ENCODE measurements at regions not wholly inside any gene's neighbourhood (a gene's known extent, or its start where the extent isn't known, plus 50 kb on each side); places are given as distances from the start of the nearest gene placed in this dataset.

DNA sequence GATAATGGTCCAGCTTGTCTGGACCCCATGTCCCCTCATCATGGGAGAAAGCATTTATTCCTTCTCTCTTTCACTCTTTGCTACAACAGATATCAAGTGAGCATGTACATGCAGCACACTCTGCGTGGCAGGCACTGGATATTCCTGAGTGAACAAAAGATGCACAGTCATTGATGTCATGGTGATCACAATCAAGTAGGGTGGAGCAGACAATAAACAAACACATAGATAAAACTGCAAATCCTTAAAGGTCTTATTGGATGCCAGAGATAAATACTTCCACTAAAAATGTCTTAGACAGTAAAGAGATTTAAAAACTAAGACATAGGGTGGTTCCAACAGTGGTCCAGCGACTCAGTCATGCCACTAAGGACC is 178.0 kb downstream of the ZC3H11B start:
- H3K4me3 Mint-ChIP-seq = no peak overlapping the region
- H3K36me3 Mint-ChIP-seq (ENCODE audit: insufficient read depth) = no peaks in the 10 kb centered on the region
- no peaks in the 10 kb centered on the region for H3K4me1 Mint-ChIP-seq
- ATAC-seq (replicated peaks; ENCODE audit: extremely low read depth, poor library complexity, severe bottlenecking) = no peak
- no peaks in the 10 kb centered on the region for H3K9me3 Mint-ChIP-seq
- H3K27me3 Mint-ChIP-seq = peaks cover 10% of the 10 kb centered on the region
- no peak for DNase-seq (ENCODE audit: low spot score in 2 of 2)
- H3K27ac Mint-ChIP-seq (ENCODE audit: low read depth) = no peak overlapping the region

DNA sequence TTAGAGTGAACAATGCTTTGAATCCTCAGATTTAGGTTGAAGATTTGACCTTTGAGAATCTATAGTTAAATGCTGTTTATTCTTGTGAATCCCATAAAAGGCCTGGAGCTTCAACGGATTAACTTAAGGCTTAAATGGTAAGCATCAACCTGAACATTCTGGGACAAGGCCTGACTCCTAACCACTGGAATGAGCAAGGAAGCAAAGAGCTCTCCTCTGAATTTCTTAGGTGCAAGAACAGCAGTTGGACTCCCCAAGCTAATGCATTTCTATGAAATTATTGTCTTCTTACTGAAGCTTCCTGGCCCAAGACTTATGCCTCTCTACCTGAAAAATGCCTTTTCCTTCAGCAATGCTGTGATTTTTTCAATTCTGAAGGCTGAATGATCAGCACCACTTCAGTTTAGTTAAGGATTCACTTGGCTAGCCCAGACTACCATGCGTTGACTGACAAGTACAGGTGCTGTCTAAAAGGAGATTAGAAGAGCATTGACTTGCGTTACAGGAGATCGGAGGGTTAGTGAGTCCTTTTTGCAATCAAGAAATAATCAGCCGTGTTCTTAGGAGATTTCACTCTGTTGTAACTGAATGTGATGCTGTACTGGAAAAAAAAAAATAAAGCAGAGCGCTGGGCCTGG is 178.5 kb downstream of the ZC3H11B start:
- Mint-ChIP-seq H3K9me3 (no peaks in the 10 kb centered on the region), H3K36me3 (ENCODE audit: insufficient read depth) (no peaks in the 10 kb centered on the region), H3K27me3 (peaks cover 10% of the 10 kb centered on the region), H3K4me3 (no peak overlapping the region), H3K4me1 (no peaks in the 10 kb centered on the region), H3K27ac (ENCODE audit: low read depth) (no peak overlapping the region)
- no peak for DNase-seq (ENCODE audit: low spot score in 2 of 2)
- ATAC-seq (replicated peaks; ENCODE audit: extremely low read depth, poor library complexity, severe bottlenecking) = no peak

DNA sequence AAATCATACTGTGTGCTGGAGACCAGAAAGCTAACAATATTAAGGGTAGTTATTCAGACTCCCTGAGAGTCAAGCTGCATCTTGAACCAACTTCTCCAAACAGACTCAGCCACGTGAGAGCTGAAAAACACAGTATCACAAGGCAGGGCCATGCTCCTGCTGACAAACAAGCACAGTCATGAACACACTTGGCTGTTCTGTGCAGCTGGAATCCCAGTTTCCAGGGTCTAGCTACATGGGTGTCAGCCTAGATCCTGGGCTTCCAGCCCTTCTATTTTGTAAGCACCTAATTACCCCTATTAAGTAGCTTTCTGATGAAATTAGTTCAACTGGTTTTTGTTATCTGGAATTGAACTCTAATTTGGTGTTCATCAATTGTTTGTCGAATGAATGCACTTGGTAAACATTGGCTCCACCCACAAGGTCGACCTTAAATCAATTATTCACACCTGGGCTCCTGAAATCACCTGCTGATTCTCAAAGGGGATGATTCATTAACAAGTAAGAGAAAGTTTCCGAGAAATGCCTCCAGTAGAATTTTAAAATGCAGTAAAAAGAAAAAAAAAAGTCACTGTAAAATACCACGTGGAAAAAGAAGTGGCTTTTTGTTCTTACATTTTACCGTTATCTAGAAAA is 179.3 kb downstream of the ZC3H11B start:
- Mint-ChIP-seq H3K4me1 (no peaks in the 10 kb centered on the region), H3K9me3 (no peaks in the 10 kb centered on the region), H3K36me3 (ENCODE audit: insufficient read depth) (no peaks in the 10 kb centered on the region), H3K27me3 (peaks cover 10% of the 10 kb centered on the region), H3K27ac (ENCODE audit: low read depth) (no peak overlapping the region), H3K4me3 (no peak overlapping the region)
- no peak for DNase-seq (ENCODE audit: low spot score in 2 of 2)
- ATAC-seq (replicated peaks; ENCODE audit: extremely low read depth, poor library complexity, severe bottlenecking) = no peak

GRCh38 chr1:219433001-219433400 is 179.9 kb downstream of the ZC3H11B start:
- Mint-ChIP-seq H3K4me3 (no peak overlapping the region), H3K36me3 (ENCODE audit: insufficient read depth) (no peaks in the 10 kb centered on the region), H3K27ac (ENCODE audit: low read depth) (no peak overlapping the region), H3K27me3 (peaks cover 10% of the 10 kb centered on the region), H3K4me1 (no peaks in the 10 kb centered on the region), H3K9me3 (no peaks in the 10 kb centered on the region)
- ATAC-seq (replicated peaks; ENCODE audit: extremely low read depth, poor library complexity, severe bottlenecking) (no peak), DNase-seq (ENCODE audit: low spot score in 2 of 2) (no peak)

DNA sequence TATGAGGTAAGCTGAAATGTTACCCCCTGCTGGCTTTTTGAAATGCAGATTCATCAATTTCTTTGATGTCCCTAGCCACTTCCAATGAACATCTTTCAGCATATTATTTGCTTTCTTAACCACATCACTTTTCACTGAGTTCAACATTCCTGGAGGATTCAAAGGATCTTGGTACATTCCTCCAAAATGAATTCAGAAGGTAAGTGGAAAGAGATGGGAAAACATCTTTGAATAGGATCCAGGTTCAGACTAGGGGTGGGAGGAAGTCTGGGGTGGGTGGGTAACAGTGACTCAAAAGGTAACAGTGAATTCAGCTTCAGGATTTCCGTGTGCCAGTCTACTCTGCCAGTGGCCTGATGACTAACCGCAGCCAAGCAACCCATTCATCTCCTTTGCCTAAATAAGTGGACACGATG is 180.7 kb downstream of the ZC3H11B start:
- no peak overlapping the region for H3K27ac Mint-ChIP-seq (ENCODE audit: low read depth)
- peaks cover 10% of the 10 kb centered on the region for H3K27me3 Mint-ChIP-seq
- no peaks in the 10 kb centered on the region for H3K9me3 Mint-ChIP-seq
- ATAC-seq (replicated peaks; ENCODE audit: extremely low read depth, poor library complexity, severe bottlenecking) = no peak
- no peaks in the 10 kb centered on the region for H3K4me1 Mint-ChIP-seq
- H3K4me3 Mint-ChIP-seq = no peak overlapping the region
- H3K36me3 Mint-ChIP-seq (ENCODE audit: insufficient read depth) = no peaks in the 10 kb centered on the region
- no peak for DNase-seq (ENCODE audit: low spot score in 2 of 2)

DNA sequence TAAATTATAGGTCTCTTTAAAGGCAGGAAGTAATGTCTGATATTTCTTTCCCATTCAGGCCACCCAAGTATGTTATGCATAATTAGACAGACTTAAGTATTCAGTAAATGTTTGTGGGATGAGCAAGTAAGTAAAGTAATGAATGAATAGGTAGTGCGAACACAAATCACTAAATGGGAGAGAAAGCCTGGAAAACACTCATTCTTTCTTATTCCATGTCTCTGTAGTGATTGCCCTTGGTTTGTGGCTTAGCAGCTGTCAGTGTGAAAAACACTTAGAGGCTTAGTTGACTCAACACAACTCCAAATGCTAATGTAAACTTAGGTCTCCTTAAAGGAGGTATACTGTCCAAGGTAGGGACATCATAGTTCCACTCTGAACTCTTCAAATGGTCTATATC is 182.5 kb downstream of the ZC3H11B start:
- peaks cover 10% of the 10 kb centered on the region for H3K27me3 Mint-ChIP-seq
- ATAC-seq (replicated peaks; ENCODE audit: extremely low read depth, poor library complexity, severe bottlenecking) (no peak), DNase-seq (ENCODE audit: low spot score in 2 of 2) (no peak)
- no peaks in the 10 kb centered on the region for H3K36me3 Mint-ChIP-seq (ENCODE audit: insufficient read depth)
- no peak overlapping the region for H3K27ac Mint-ChIP-seq (ENCODE audit: low read depth)
- no peaks in the 10 kb centered on the region for H3K9me3 Mint-ChIP-seq
- H3K4me1 Mint-ChIP-seq = no peaks in the 10 kb centered on the region
- H3K4me3 Mint-ChIP-seq = no peak overlapping the region

DNA sequence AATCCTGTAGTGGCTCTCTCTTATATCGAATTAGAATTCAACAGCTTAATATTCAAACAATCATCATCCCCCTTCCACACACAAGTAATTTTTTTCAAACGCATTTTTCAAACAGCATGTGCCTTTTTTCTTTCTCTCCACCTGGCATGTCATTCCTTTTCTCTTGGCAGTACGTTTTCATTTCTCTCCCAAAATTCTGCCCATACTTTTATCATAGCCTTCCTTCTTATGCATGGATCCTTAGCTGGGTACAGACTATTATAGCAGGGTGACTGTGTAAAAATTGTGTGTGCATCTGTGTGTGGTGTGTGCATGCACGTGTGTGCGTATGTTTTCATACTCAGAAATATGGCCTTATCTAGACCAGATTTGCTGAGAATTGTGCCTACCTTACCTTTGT is 184.3 kb downstream of the ZC3H11B start:
- Mint-ChIP-seq H3K9me3 (no peaks in the 10 kb centered on the region), H3K27me3 (peaks cover 10% of the 10 kb centered on the region), H3K36me3 (ENCODE audit: insufficient read depth) (no peaks in the 10 kb centered on the region), H3K4me1 (no peaks in the 10 kb centered on the region), H3K27ac (ENCODE audit: low read depth) (no peak overlapping the region), H3K4me3 (no peak overlapping the region)
- DNase-seq (ENCODE audit: low spot score in 2 of 2) (no peak), ATAC-seq (replicated peaks; ENCODE audit: extremely low read depth, poor library complexity, severe bottlenecking) (no peak)

DNA sequence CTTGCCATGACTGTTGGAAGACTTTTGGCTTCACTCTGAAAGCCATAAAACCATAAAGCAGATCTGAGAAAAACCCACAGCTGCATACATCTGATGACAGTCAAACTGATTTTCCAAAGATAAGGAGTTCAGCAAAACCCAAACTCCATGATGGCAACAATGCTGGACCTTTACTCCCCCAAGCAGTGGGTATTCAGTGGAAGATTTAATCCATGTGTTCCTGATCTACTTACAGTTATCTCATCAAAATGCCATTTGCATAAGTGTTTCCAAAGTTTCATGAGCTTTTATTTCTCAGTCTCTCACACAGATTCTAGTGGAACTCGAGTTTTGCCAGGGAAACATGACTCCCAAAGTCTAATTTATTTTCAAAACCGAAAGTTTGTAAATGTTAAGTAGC is 184.9 kb downstream of the ZC3H11B start:
- H3K36me3 Mint-ChIP-seq (ENCODE audit: insufficient read depth) = no peaks in the 10 kb centered on the region
- no peaks in the 10 kb centered on the region for H3K4me1 Mint-ChIP-seq
- no peaks in the 10 kb centered on the region for H3K9me3 Mint-ChIP-seq
- no peak overlapping the region for H3K4me3 Mint-ChIP-seq
- peaks cover 10% of the 10 kb centered on the region for H3K27me3 Mint-ChIP-seq
- no peak overlapping the region for H3K27ac Mint-ChIP-seq (ENCODE audit: low read depth)
- ATAC-seq (replicated peaks; ENCODE audit: extremely low read depth, poor library complexity, severe bottlenecking) = no peak
- DNase-seq (ENCODE audit: low spot score in 2 of 2) = no peak

DNA sequence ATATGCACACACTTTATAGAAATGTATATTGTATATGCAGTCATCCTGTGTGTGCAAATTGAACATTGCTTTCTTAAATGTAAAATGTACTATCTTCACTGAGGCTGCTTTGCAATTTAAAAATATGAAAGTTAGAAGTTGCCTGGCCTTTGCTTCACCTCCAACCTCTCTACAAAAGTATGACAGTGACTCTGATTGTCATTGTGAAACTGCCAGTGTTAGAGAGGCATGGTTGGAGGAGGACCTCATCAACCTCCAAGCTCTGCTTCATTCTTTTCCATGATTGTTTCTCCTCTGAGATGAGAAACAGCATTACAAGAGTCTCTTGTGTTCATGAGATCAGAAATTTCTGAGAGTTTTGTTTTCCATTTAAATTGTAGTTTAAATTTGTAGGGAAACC is 185.5 kb downstream of the ZC3H11B start:
- Mint-ChIP-seq H3K4me3 (no peak overlapping the region), H3K4me1 (no peaks in the 10 kb centered on the region), H3K9me3 (no peaks in the 10 kb centered on the region), H3K27ac (ENCODE audit: low read depth) (no peak overlapping the region), H3K36me3 (ENCODE audit: insufficient read depth) (no peaks in the 10 kb centered on the region), H3K27me3 (peaks cover 10% of the 10 kb centered on the region)
- no peak for ATAC-seq (replicated peaks; ENCODE audit: extremely low read depth, poor library complexity, severe bottlenecking)
- DNase-seq (ENCODE audit: low spot score in 2 of 2) = no peak

GRCh38 chr1:219422811-219423598 is 189.9 kb downstream of the ZC3H11B start:
- no peak for ATAC-seq (replicated peaks; ENCODE audit: extremely low read depth, poor library complexity, severe bottlenecking)

DNA sequence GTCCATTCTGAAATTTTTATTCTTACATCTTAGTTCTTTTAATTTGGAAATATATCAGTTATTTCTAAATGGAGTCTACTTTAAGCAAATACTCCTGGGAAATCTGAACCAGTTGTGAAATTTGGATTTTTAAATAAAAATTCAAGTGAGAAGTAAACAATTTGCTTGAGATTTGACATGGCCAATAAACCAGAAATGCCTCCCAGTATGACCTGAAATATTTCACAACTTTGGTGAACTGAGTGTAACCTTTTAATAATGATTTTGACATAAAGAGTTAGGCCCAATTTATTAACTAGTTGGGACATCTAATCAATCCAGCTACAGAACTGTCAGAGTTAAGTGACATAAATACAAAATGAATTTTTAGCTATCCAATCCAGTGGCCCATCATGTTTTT is 192.0 kb downstream of the ZC3H11B start:
- H3K4me3 Mint-ChIP-seq = no peak overlapping the region

More at GRCh38 chr1:219422811-219423598, 189.9 kb downstream of the ZC3H11B start:
- H3K4me3 Mint-ChIP-seq = no peak overlapping the region
- H3K9me3 Mint-ChIP-seq = no peaks in the 10 kb centered on the region
- H3K27me3 Mint-ChIP-seq = no peaks in the 10 kb centered on the region
- H3K36me3 Mint-ChIP-seq (ENCODE audit: insufficient read depth) = no peaks in the 10 kb centered on the region
- H3K27ac Mint-ChIP-seq (ENCODE audit: low read depth) = no peak overlapping the region
- DNase-seq (ENCODE audit: low spot score in 2 of 2) = no peak
- no peaks in the 10 kb centered on the region for H3K4me1 Mint-ChIP-seq

DNA sequence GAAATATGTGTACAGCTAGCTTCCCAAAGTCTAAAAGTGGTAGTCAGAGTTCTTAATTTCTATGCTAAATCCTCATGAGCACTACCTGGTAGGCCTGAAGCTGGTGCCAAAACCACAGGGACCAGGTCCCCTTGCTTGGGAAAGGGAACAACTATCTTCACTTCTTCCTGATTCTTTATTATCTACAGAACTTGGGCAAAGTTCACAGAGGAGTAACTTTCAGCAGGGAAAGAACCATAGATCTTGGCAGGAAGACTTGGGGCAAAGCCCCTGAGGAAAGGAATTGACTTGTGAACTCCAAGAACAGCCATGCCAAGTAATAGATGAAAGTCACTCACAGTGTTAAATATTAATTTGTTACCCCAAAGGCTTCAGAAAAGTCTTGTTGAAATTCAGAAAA is 193.0 kb downstream of the ZC3H11B start:
- Mint-ChIP-seq H3K27me3 (peaks cover 6% of the 10 kb centered on the region), H3K9me3 (no peaks in the 10 kb centered on the region), H3K27ac (ENCODE audit: low read depth) (no peak overlapping the region), H3K4me3 (no peak overlapping the region), H3K36me3 (ENCODE audit: insufficient read depth) (no peaks in the 10 kb centered on the region), H3K4me1 (no peaks in the 10 kb centered on the region)
- DNase-seq (ENCODE audit: low spot score in 2 of 2) = no peak
- no peak for ATAC-seq (replicated peaks; ENCODE audit: extremely low read depth, poor library complexity, severe bottlenecking)

More for the DNA sequence above, 192.0 kb downstream of the ZC3H11B start:
- Mint-ChIP-seq H3K27ac (ENCODE audit: low read depth) (no peak overlapping the region), H3K9me3 (no peaks in the 10 kb centered on the region), H3K27me3 (no peaks in the 10 kb centered on the region), H3K4me1 (no peaks in the 10 kb centered on the region), H3K36me3 (ENCODE audit: insufficient read depth) (no peaks in the 10 kb centered on the region)
- no peak for ATAC-seq (replicated peaks; ENCODE audit: extremely low read depth, poor library complexity, severe bottlenecking)
- no peak for DNase-seq (ENCODE audit: low spot score in 2 of 2)

GRCh38 chr1:219419065-219419464 is 193.8 kb downstream of the ZC3H11B start:
- no peaks in the 10 kb centered on the region for H3K4me1 Mint-ChIP-seq
- no peaks in the 10 kb centered on the region for H3K36me3 Mint-ChIP-seq (ENCODE audit: insufficient read depth)
- ATAC-seq (replicated peaks; ENCODE audit: extremely low read depth, poor library complexity, severe bottlenecking) = no peak
- peaks cover 14% of the 10 kb centered on the region for H3K27me3 Mint-ChIP-seq
- H3K9me3 Mint-ChIP-seq = no peaks in the 10 kb centered on the region
- no peak for DNase-seq (ENCODE audit: low spot score in 2 of 2)
- H3K27ac Mint-ChIP-seq (ENCODE audit: low read depth) = no peak overlapping the region
- H3K4me3 Mint-ChIP-seq = no peak overlapping the region

All from central memory CD8-positive, alpha-beta T cell (primary cell).